CD4-positive, alpha-beta T cell treated with Interleukin-4 for 1 hour (primary cell): ENCODE measurements at regions not wholly inside any gene's neighbourhood (a gene's known extent, or its start where the extent isn't known, plus 50 kb on each side); places are given as distances from the start of the nearest gene placed in this dataset.
"Not testable (repeated sequence)": the region's sequence is repeated elsewhere in the genome, so short reads cannot be mapped to it uniquely, and the experiment has no call there.

Experiments used
- DNase-seq, 2 donors: peaks; one replicate each; pipeline ENCODE4 v3.0.0-alpha.2; 2020 to 2022

DNA sequence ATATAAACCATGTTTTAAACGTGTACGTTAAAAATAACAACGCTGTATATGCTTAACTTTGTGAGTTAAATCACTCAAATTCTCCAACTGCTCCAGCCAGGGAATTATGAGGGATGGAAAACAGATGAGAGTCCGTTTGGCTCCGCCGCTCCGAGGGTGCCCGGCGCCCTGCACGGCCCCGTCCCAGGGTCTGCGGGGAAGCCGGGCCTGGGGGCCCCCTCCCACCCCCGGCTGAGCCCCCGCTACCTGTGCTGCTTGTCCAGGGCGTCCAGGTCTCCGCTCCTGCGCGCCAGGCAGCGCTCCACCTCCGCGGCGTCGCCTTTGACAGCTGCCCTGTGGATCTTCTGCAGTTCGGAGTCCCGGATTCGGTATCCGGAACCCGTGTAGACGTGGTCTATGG, 415.5 kb downstream of the FOXD4L4 start:
- DNase-seq: not testable (repeated sequence)

- DNase-seq: peak; percentile 25 to 32
These were observed 416.2 kb downstream of the FOXD4L4 start for GRCh38 chr9:66153021-66153725.

DNA sequence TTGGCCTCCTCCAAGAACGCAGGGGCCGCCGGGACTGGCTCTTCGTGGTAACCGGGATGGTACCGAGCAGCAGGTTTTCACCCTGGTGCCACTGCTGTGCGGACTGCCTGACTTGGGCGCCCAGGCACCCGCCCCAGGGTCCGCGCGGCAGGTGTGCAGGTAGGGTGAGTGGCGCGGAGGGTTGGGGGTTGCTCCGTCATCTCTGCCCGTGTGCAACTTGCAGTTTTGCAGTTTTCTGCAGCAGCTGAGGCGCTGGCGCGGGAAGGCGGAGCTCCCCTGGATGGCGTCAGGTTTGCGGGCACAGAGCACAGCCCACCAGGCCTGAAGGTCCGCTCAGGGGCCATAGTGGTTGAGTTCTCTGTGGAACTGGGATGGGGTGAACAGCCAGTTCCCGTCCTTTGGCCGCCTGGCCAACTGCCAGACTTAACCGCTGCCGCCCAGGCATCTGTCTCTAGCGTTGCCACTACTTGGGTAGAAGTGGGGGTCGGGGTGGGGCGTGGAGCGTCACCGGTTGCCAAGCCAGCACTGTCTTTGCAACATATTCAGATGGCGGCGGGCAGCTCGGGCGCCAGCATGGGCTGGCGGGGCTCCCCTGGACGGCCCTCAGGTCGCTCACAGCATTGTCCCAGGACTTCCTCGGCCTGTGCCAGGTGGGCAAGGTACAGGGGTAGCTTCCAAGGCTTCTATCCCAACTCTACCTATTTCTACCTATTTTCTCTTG, 417.2 kb downstream of the FOXD4L4 start:
- DNase-seq: not testable (repeated sequence)

- not testable (repeated sequence) for DNase-seq
These were observed 445.4 kb downstream of the FOXD4L4 start for GRCh38 chr9:66182316-66182715.

DNA sequence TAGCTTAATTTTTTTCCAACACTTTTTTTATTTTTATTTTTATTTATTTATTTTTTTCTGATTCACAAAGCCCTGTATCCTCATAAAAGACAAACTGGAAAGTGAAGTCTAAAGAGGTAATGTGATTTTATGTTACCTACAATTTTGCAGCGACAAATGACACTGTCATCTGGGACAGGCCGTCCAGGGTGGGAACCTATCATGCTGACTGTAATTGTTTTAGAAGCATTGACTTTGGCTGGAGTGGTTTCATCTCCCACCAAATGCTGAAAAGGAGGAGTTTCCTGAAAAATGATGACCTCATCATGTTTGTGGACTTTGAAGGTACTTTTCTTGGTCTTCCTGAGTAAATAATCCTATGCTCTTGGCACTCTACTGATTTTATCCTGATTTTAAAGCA, 446.7 kb downstream of the FOXD4L4 start:
- not testable (repeated sequence) for DNase-seq

DNA sequence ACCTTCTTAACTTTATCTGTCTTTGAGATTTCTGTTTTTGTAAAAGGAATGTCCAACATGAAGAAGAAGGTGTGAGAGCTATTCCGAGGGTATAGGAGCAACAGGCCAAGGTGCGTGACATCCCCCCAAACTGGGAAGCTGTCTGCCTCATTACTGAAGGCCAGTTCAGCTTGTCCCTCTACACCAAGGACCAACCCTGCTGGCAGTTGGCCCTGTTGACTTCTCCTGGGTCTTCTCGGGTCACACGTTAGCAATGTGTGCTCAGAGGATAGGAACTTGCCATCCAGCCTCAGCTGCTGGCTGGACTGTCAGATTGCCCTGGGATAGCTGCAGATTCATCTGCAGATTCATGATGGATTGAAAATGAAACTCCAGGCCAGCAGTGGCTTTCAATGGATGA, 460.3 kb downstream of the FOXD4L4 start:
- DNase-seq: not testable (repeated sequence)

DNA sequence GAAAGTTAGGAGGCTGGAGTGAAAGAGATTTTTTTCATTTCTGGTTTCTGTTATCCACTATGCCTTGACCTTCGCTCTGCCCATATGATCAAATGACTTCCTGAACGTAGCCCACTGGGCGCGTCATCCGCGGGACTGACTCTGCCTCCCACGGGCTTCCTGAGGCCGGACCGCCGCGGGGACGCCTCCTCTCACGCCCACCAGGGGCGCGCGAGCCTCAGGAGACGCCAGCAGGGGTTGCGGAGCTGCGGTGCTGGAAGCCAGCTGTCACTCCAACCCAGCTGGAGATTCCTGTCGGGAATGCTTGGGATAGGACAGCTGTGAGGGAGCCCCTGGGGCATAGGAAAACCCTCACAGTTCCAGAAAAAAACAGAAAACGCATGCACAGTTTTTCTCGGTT, 461.5 kb downstream of the FOXD4L4 start:
- DNase-seq: not testable (repeated sequence)

GRCh38 chr9:66206617-66207016, 469.7 kb downstream of the FOXD4L4 start:
- not testable (repeated sequence) for DNase-seq

DNA sequence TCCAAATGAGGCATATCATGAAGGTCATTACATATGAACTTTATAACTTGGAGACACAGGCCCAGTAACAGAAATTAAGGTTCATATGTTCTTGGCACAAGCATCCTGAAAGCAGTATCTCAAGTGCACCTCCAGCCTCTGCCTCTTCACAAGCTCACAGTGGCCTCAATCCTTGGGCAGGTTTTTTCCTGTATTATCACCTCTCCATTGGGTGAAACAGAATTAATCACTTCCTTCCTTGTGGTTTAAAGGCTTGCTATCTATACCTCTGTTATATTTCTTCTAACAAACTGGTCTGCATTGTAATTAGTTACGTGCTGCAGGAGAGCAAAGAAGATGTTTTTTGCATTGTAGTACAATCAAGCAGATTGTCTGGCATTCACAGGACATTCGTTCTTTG, 471.0 kb downstream of the FOXD4L4 start:
- DNase-seq: not testable (repeated sequence)

DNA sequence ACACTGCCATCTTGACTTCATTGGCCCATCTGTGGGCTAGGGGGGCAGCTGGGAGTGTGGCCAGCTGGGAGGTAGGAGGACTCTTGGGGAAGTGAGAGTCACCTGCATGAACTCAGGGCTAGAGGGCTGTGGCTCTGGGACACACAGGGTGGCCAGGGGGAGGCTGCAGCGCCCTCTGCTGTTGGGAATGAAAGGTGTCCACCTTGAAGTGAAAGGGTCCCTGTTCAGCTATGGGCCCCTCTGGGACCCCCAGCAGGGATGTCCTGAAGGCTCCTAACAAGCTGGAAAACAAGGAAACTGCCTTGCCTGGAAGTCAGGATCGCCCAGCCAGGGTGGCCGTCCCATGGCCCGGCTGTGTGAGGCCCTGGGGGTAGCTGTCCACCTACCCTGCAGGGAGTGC, 507.8 kb downstream of the FOXD4L4 start:
- not testable (repeated sequence) for DNase-seq

GRCh38 chr9:66245481-66245880, 508.5 kb downstream of the FOXD4L4 start:
- not testable (repeated sequence) for DNase-seq

GRCh38 chr9:66257581-66257980, 520.6 kb downstream of the FOXD4L4 start:
- DNase-seq: not testable (repeated sequence)

DNA sequence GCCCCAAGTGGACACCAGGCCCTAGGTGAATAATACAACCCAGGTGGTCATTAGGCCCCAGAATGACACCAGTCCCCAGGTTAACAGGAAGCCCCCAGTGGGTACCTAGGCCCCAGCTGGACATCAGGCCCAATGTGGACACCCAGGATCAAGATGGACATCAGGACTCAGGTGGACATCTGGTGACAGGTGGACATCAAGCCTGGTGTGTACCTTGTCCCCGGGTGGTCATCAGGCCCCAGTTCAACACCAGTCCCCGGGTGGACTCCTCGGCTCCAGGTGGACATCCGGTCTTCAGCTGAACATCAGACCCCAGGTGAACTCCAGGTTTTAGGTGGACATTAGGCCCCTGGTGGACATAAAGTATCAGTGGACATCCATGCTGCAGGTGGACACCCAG, 524.6 kb downstream of the FOXD4L4 start:
- DNase-seq: not testable (repeated sequence)

DNA sequence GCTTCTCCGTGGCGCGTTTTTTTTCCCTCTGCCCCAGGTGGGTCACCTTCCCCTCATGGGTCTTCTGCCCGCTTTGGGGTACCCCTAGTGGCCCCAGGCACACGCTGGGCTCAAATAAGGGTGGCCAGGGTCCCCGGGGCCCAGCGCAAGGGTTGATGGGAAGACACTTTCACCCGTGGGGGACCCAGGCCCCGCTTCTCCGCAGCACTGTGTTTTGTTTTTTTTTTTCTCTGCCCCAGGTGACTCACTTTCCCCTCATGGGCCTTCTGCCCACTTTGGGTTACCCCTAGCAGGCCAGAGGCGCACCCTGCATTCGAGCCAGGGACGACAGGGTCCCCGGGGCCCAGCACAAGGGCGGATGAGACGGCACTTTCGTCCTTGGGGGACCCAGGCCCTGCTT, 526.7 kb downstream of the FOXD4L4 start:
- DNase-seq: not testable (repeated sequence)

DNA sequence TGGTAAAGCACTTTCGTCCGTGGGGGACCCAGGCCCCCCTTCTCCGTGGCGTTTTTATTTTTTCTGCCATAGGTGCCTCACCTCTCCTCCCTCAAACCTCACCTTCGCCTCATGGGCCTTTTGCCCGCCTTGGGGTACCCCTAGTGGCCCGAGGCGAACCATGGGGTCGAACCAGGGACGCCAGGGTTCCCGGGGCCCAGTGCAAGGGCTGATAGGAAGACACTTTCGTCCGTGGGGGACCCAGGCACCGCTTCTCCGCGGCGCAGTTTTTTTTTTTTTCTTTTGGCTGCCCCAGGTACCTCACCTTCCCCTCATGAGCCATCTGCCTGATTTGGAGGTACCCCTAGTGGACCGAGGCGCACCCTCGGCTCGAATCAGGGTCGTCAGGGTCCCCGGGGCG, 527.8 kb downstream of the FOXD4L4 start:
- not testable (repeated sequence) for DNase-seq

DNA sequence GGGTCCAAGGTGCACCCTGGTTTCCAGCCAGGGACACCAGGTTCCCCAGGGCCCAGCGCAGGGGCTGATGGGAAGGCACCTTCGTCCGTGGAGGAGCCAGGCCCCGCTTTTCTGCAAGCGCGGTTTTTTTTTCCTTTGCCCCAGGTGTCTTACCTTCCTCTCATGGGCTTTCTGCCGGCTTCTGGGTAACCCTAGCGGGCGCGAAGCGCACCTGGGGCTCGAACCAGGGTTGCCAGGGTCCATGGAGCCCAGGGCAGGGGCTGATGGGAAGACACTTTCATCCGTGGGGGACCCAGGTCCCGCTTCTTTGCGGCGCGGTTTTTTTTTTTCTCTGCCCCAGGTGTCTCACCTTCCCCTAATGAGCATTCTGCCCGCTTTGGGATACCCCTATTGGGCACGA, 529.3 kb downstream of the FOXD4L4 start:
- peak; percentile 42 to 43 for DNase-seq

- DNase-seq: not testable (repeated sequence)
These were observed 530.0 kb downstream of the FOXD4L4 start for GRCh38 chr9:66266856-66267430.

DNA sequence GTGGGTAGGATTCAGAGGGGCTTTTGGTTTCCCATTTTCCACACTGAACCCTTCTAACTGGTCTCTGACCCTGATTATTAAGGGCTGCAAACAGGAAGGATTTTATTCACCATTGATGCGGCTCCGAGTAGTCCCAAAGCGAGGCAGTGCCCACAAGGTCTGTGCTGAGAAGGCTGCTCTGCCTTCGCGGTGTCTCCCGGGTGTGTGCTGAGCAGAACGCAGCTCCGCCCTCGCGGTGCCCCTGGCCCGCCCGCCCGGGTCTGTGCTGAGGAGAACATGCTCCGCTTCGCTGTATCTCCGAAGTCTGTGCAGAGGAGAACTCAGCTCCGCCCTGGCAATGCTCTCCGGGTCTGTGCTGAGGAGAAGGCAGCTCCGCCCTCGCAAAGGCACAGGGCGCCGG, 530.7 kb downstream of the FOXD4L4 start:
- DNase-seq: peak; percentile 69 to 71

DNA sequence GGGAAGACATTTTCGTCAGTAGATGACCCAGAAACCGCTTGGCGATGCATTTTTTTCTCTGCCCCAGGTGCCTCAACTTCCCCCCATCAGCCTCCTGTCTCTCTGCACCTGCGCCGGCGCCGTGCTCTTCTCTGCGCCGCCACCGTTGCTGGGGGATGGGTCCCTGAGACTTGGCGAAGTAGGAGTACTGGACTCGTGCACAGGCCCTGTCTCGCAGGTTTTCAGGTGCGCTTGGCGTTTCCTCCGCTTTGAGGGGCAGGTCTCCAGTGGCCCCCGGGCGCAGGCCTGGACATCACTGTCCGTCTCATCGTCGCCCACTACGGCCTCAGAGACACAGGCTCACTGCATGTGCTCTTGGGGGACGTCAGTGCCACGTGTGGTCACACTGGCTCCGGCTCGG, 532.1 kb downstream of the FOXD4L4 start:
- DNase-seq: peak in 1 of 2 donors; percentile 11

GRCh38 chr9:66269783-66270182, 532.8 kb downstream of the FOXD4L4 start:
- peak; percentile 78 to 83 for DNase-seq

- DNase-seq: not testable (repeated sequence)
These were observed 541.9 kb downstream of the FOXD4L4 start for GRCh38 chr9:66278809-66279208.
